T-cell (primary cell): ENCODE measurements at regions not wholly inside any gene's neighbourhood (a gene's known extent, or its start where the extent isn't known, plus 50 kb on each side); places are given as distances from the start of the nearest gene placed in this dataset.

Experiments used
- ATAC-seq, 4 experiments: fragments of 200-7000 bp in 3 of 4; fragments of 150-1000 bp in 1 of 4; cut with Tn5 transposase; replicated peaks in 1 of 4; 1 replicate in 3 of 4; 2 replicates in 1 of 4; pipeline ENCODE4 v1.10.0; 2021; ENCODE audit warnings: moderate library complexity in 3 of 4, mild to moderate bottlenecking in 2 of 4, moderate number of reproducible peaks in 1 of 4
- CTCF ChIA-PET, 2 donors: fragments of 300-600 bp; sonication (Branson Sonifier 250); formaldehyde crosslinking; loops; one replicate each; lab custom pipeline; 2022; ENCODE audit warnings: antibody characterized with exemption in 2 of 2; lab: Charles Lee
- POLR2A ChIA-PET, 2 donors: fragments of 300-600 bp; sonication (Branson Sonifier 250); formaldehyde crosslinking; loops; one replicate each; lab custom pipeline; 2022; ENCODE audit warnings: antibody characterized with exemption in 2 of 2; lab: Charles Lee
- DNase-seq, 35 experiments: peaks; one replicate each; pipeline versions ENCODE4 v3.0.0 to v3.0.0-alpha.2; 2013 to 2023
- H3K27ac ChIP-seq: one replicate; pipeline ENCODE4 v1.5.1; 2013; ENCODE audit warnings: low read length
- H3K27me3 ChIP-seq, 2 experiments: replicated peaks in 1 of 2; 1 replicate in 1 of 2; 2 replicates in 1 of 2; pipeline versions ENCODE4 v1.6.1 to v1.7.0; 2013; ENCODE audit warnings: low read length in 1 of 2, mixed read lengths in 1 of 2; ENCODE audit not compliant: control insufficient read depth in 2 of 2, insufficient read depth in 2 of 2; ENCODE audit errors: extremely low read depth in 1 of 2
- H3K36me3 ChIP-seq, 2 donors: 1 replicate in 1 of 2; 2 replicates in 1 of 2; pipeline versions ENCODE4 v1.6.1 to v1.7.0; 2013; ENCODE audit warnings: low read length in 1 of 2; ENCODE audit not compliant: control insufficient read depth in 2 of 2, insufficient read depth in 1 of 2; ENCODE audit errors: extremely low read depth in 1 of 2
- H3K4me1 ChIP-seq, 2 experiments: 1 replicate in 1 of 2; 2 replicates in 1 of 2; pipeline versions ENCODE4 v1.6.1 to v1.7.0; 2013; ENCODE audit warnings: low read length in 2 of 2, mixed read lengths in 1 of 2; ENCODE audit not compliant: insufficient read depth in 2 of 2, control insufficient read depth in 1 of 2; ENCODE audit errors: extremely low read depth in 1 of 2
- H3K4me3 ChIP-seq, 2 donors: 1 replicate in 1 of 2; 2 replicates in 1 of 2; pipeline versions ENCODE4 v1.5.1 to v1.7.0; 2013; ENCODE audit warnings: mild to moderate bottlenecking in 2 of 2, low read length in 1 of 2, moderate library complexity in 1 of 2; ENCODE audit not compliant: control insufficient read depth in 1 of 2; ENCODE audit errors: extremely low read depth in 1 of 2
- H3K9me3 ChIP-seq: 2 replicates; pipeline ENCODE4 v1.7.0; 2013
- H3K27ac Mint-ChIP-seq, 2 donors: one replicate each; pipeline ENCODE4 v1.8.0; 2020 to 2021; ENCODE audit warnings: mild to moderate bottlenecking in 2 of 2, mixed read lengths in 2 of 2
- H3K27me3 Mint-ChIP-seq, 2 donors: one replicate each; pipeline ENCODE4 v1.8.0; 2021 to 2022; ENCODE audit warnings: mixed read lengths in 2 of 2
- H3K36me3 Mint-ChIP-seq: one replicate; pipeline ENCODE4 v1.8.0; 2021; ENCODE audit warnings: mixed read lengths
- H3K4me1 Mint-ChIP-seq, 3 donors: one replicate each; pipeline ENCODE4 v1.8.0; 2020 to 2022; ENCODE audit warnings: mixed read lengths in 3 of 3, mild to moderate bottlenecking in 1 of 3
- H3K4me3 Mint-ChIP-seq, 3 donors: one replicate each; pipeline ENCODE4 v1.8.0; 2020 to 2022; ENCODE audit warnings: mild to moderate bottlenecking in 3 of 3, mixed read lengths in 3 of 3, moderate library complexity in 3 of 3
- H3K9me3 Mint-ChIP-seq, 3 donors: one replicate each; pipeline ENCODE4 v1.8.0; 2020 to 2022; ENCODE audit warnings: mixed read lengths in 3 of 3
- WGBS: methylation state at CpG from one replicate; pipeline ENCODE4 v1.1.5; 2013; ENCODE audit warnings: missing lambda C conversion rate; ENCODE audit not compliant: insufficient coverage; 5-methylcytosine and 5-hydroxymethylcytosine counted together

DNA sequence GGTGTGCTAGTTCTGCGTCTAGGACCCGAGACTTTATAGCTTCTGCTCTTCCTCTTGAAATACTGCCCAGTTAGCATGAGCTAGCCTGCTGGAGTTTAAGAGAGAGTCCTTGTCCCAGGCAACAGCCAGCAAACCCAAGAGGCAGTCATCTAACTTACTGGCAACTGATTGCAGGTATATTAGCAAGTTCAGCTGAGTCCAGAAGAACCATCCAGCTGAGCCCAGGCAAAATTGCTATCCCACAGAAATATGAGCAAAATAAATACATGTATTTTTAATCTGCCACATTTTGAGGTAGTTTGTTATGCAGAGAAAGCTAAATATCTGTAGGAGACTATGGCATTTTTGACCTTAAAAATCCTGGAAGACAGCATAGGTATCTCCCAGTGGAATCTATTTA is 174.4 kb upstream of the CMC1 start:
- Mint-ChIP-seq H3K27ac (no peak overlapping the region), H3K4me3 (no peak overlapping the region), H3K36me3 (no peaks in the 10 kb centered on the region), H3K27me3 (peaks cover 0 to 6% of the 10 kb centered on the region in 2 donors), H3K9me3 (peaks cover 6 to 13% (median 9%) of the 10 kb centered on the region in 3 donors), H3K4me1 (no peaks in the 10 kb centered on the region)
- H3K27ac ChIP-seq: no peak overlapping the region
- DNase-seq (no peak), ATAC-seq (no peak)
- H3K36me3 ChIP-seq: no peaks in the 10 kb centered on the region
- CTCF ChIA-PET: no interaction called here
- no peaks in the 10 kb centered on the region for H3K27me3 ChIP-seq
- no peaks in the 10 kb centered on the region for H3K9me3 ChIP-seq
- no peaks in the 10 kb centered on the region for H3K4me1 ChIP-seq
- WGBS: 100% methylated on average over 1 of the region's 2 CpGs
- H3K4me3 ChIP-seq: no peak overlapping the region
- POLR2A ChIA-PET: interaction anchor here in 1 of 2 donors (0.6 kb wide), 1 partner anchor 948 kb away, joined by 3 read pairs; no protein-coding TSS in a partner anchor

DNA sequence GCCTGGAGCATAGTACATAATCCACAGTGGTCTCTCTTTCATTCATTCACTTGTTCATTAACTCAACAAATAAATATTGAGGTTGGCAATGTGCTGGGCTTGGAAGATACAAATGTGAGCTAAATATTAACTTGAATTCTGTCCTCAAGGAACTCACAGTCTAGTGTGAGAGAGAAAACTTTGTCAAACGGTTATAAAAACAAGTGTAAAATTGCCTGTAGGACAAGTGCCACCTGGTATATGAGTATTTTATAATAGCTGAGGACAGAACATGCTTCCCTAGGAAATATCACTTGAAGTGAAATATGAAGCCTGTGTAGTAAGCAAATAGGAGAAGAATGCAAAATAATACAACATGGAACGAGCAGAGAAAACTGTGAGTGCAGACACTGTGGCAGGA is 173.1 kb upstream of the CMC1 start:
- H3K4me1 ChIP-seq: no peaks in the 10 kb centered on the region
- POLR2A ChIA-PET: no interaction called here
- H3K36me3 ChIP-seq: no peaks in the 10 kb centered on the region
- no peak overlapping the region for H3K27ac Mint-ChIP-seq
- peaks cover 0 to 6% of the 10 kb centered on the region in 2 donors for H3K27me3 Mint-ChIP-seq
- no peak overlapping the region for H3K4me3 Mint-ChIP-seq
- H3K9me3 ChIP-seq: no peaks in the 10 kb centered on the region
- no peaks in the 10 kb centered on the region for H3K27me3 ChIP-seq
- no peak overlapping the region for H3K4me3 ChIP-seq
- H3K27ac ChIP-seq: no peak overlapping the region
- CTCF ChIA-PET: no interaction called here
- H3K4me1 Mint-ChIP-seq: no peaks in the 10 kb centered on the region
- H3K9me3 Mint-ChIP-seq: peaks cover 6 to 13% (median 9%) of the 10 kb centered on the region in 3 donors
- DNase-seq (no peak), ATAC-seq (no peak)
- no peaks in the 10 kb centered on the region for H3K36me3 Mint-ChIP-seq
- 100% methylated on average over 1 of the region's 2 CpGs for WGBS

DNA sequence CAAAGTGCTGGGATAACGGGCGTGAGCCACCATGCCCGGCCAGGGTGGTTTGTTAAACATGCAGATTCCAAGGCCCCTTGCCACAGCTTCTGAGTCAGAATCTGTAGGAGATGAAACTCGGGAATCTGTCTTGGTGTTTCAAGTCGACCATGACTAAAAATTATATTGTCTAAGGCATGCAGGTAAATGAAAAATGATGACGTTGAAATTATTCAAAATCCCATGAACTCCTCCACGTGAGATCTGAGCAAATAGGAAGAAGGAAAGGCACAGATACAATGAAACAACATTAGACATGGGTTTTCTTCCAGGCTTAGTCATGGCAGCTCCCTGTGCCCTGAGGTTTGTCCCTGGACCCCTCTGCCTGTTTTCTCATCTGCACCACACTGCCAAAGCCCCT is 172.0 kb upstream of the CMC1 start:
- Mint-ChIP-seq H3K27ac (no peak overlapping the region), H3K4me3 (no peak overlapping the region), H3K4me1 (no peaks in the 10 kb centered on the region), H3K27me3 (peaks cover 0 to 6% of the 10 kb centered on the region in 2 donors), H3K9me3 (peaks cover 6 to 13% (median 9%) of the 10 kb centered on the region in 3 donors), H3K36me3 (no peaks in the 10 kb centered on the region)
- POLR2A ChIA-PET: no interaction called here
- Histone ChIP-seq H3K36me3 (no peaks in the 10 kb centered on the region), H3K4me1 (no peaks in the 10 kb centered on the region), H3K9me3 (no peaks in the 10 kb centered on the region), H3K27me3 (no peaks in the 10 kb centered on the region), H3K4me3 (no peak overlapping the region), H3K27ac (no peak overlapping the region)
- DNase-seq (no peak), ATAC-seq (no peak)
- CTCF ChIA-PET: no interaction called here
- 100% methylated on average over 3 of the region's 7 CpGs for WGBS

DNA sequence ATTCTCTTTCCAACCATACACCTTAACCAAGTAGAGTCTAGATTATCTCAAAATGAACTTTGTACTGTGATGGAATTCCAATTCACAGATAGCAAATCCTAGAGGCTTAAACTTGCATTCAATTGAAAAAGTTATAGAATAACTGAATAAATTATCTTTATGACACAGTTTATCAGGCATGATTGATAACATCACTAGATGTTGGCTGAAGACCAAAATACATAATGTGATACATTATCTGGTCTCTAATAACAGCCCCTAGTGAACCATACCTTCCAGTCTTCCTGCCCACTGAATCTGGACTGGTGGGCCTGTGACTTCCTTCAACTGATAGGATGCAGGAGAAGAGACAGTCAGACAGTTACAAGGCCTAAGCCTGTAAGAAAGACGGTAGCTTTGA is 165.2 kb upstream of the CMC1 start:
- no peaks in the 10 kb centered on the region for H3K9me3 ChIP-seq

DNA sequence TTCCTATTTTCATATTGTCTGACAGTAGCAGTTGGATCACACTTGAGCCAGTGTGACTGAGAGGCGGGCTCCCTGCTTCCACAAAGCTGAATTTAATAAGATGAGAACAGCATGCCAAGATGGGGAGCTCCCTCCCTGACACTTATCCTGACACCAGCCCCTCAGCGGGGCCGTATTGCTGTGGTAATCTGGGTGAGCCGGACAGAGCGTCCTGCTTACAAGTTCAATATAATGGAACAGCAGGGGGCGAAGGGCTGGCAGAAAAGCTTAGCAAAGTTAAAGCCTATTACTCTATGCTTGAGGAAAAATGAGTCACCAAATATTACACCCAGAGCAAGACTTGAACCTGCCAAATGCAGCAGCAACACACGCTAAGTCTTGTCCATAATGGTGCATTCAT is 163.8 kb upstream of the CMC1 start:
- Mint-ChIP-seq H3K4me1 (no peaks in the 10 kb centered on the region), H3K4me3 (no peak overlapping the region), H3K27me3 (no peaks in the 10 kb centered on the region), H3K27ac (no peak overlapping the region), H3K9me3 (no peaks in the 10 kb centered on the region), H3K36me3 (no peaks in the 10 kb centered on the region)
- POLR2A ChIA-PET: no interaction called here
- H3K27ac ChIP-seq: no peak overlapping the region
- CTCF ChIA-PET: interaction anchor here in 1 of 2 donors (0.5 kb wide), 1 partner anchor 366 kb away, joined by 3 read pairs; no protein-coding TSS in a partner anchor
- no peaks in the 10 kb centered on the region for H3K27me3 ChIP-seq
- no peaks in the 10 kb centered on the region for H3K4me1 ChIP-seq
- no CpG with 5 or more reads among the region's 7 CpGs for WGBS
- no peaks in the 10 kb centered on the region for H3K36me3 ChIP-seq
- no peaks in the 10 kb centered on the region for H3K9me3 ChIP-seq
- no peak for ATAC-seq
- H3K4me3 ChIP-seq: no peak overlapping the region
- DNase-seq: no peak

More for the DNA sequence above, 165.2 kb upstream of the CMC1 start:
- H3K27me3 Mint-ChIP-seq: no peaks in the 10 kb centered on the region
- no peaks in the 10 kb centered on the region for H3K36me3 Mint-ChIP-seq
- no peaks in the 10 kb centered on the region for H3K4me1 ChIP-seq
- no peaks in the 10 kb centered on the region for H3K27me3 ChIP-seq
- H3K4me3 Mint-ChIP-seq: no peak overlapping the region
- ATAC-seq: no peak
- WGBS: no CpG with 5 or more reads among the region's 1 CpG
- ChIA-PET POLR2A (no interaction called here), CTCF (no interaction called here)
- no peaks in the 10 kb centered on the region for H3K9me3 Mint-ChIP-seq
- no peak overlapping the region for H3K4me3 ChIP-seq
- H3K27ac ChIP-seq: no peak overlapping the region
- no peaks in the 10 kb centered on the region for H3K4me1 Mint-ChIP-seq
- no peak for DNase-seq
- H3K36me3 ChIP-seq: no peaks in the 10 kb centered on the region
- H3K27ac Mint-ChIP-seq: no peak overlapping the region

DNA sequence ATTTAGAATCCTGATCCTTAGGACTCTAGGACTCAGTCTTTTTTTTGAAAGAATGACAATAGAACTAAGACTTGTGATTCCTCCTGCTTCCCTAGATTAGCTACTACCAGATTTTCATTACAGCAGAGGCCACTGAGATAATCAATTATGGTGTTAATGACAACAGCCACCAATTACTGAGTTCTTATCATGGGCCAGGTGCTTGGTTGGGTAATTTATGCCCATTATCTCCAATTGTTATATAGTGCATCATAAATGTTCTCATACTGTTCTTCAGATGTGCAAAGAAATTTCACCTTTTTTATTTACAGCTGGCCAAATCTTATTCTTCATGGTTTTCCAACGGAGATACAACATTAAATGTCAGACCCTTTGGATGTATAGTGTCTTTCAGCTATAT is 162.9 kb upstream of the CMC1 start:
- no peak overlapping the region for H3K4me3 Mint-ChIP-seq
- no peaks in the 10 kb centered on the region for H3K9me3 Mint-ChIP-seq
- H3K4me1 Mint-ChIP-seq: no peaks in the 10 kb centered on the region
- ChIA-PET POLR2A (interaction anchor here in 1 of 2 donors (0.5 kb wide), 1 partner anchor 413 kb away, joined by 6 read pairs; no protein-coding TSS in a partner anchor), CTCF (no interaction called here)
- H3K36me3 ChIP-seq: no peaks in the 10 kb centered on the region
- H3K27me3 Mint-ChIP-seq: no peaks in the 10 kb centered on the region
- WGBS: 100% methylated on average over 1 of the region's 1 CpG
- DNase-seq (no peak), ATAC-seq (no peak)
- no peak overlapping the region for H3K4me3 ChIP-seq
- no peak overlapping the region for H3K27ac Mint-ChIP-seq
- H3K36me3 Mint-ChIP-seq: no peaks in the 10 kb centered on the region
- H3K4me1 ChIP-seq: no peaks in the 10 kb centered on the region
- no peaks in the 10 kb centered on the region for H3K9me3 ChIP-seq
- H3K27me3 ChIP-seq: no peaks in the 10 kb centered on the region
- no peak overlapping the region for H3K27ac ChIP-seq

DNA sequence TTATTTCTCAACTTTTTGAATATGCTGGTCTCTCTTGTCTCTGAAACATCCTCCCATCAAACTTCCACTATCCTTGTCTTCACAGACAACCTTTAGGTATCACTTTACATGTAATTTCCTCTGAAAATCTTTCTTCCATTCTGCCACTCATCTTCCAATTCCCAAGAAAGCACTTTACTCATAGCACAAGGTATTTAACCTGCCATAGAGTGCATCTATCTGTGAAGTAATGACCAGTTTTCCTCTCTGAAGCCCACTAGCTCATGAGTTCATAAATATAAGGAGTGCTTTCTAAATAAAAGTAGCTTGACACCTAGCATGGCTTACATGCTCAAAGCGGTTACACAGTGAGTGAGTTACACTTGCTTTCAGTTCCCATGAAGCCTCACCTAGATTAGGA is 160.7 kb upstream of the CMC1 start:
- Histone ChIP-seq H3K27ac (no peak overlapping the region), H3K4me1 (no peaks in the 10 kb centered on the region), H3K27me3 (no peaks in the 10 kb centered on the region), H3K9me3 (no peaks in the 10 kb centered on the region), H3K36me3 (no peaks in the 10 kb centered on the region), H3K4me3 (no peak overlapping the region)
- ChIA-PET CTCF (interaction anchor here in 1 of 2 donors (0.5 kb wide), 2 partner anchors 190 to 399 kb away, joined by 4 to 5 read pairs; no protein-coding TSS in a partner anchor), POLR2A (interaction anchor here in 1 of 2 donors (0.6 kb wide), 1 partner anchor 155 kb away, joined by 3 read pairs; no protein-coding TSS in a partner anchor)
- ATAC-seq: no peak
- WGBS: no CpG with 5 or more reads among the region's 1 CpG
- no peak overlapping the region for H3K4me3 Mint-ChIP-seq
- H3K36me3 Mint-ChIP-seq: no peaks in the 10 kb centered on the region
- H3K4me1 Mint-ChIP-seq: no peaks in the 10 kb centered on the region
- no peaks in the 10 kb centered on the region for H3K9me3 Mint-ChIP-seq
- H3K27ac Mint-ChIP-seq: no peak overlapping the region
- DNase-seq: no peak
- no peaks in the 10 kb centered on the region for H3K27me3 Mint-ChIP-seq
